Hepatocyte (in vitro differentiated cells): ENCODE measurements at regions not wholly inside any gene's neighbourhood (a gene's known extent, or its start where the extent isn't known, plus 50 kb on each side); places are given as distances from the start of the nearest gene placed in this dataset.

Source experiments
- DNase-seq: peaks from one replicate; pipeline ENCODE4 v3.0.0-alpha.2; 2016; ENCODE audit warnings: low spot score
- H2AFZ ChIP-seq: fragments of 200-600 bp; sonication (generic); 2 replicates; pipeline ENCODE4 v1.6.0; 2016; ENCODE audit warnings: antibody characterized with exemption, mild to moderate bottlenecking
- H3K27ac ChIP-seq: fragments of 200-600 bp; sonication (generic); 2 replicates; pipeline ENCODE4 v1.5.1; 2016; ENCODE audit warnings: mild to moderate bottlenecking
- H3K27me3 ChIP-seq: fragments of 200-600 bp; sonication (generic); 2 replicates; pipeline ENCODE4 v1.6.1; 2016
- H3K36me3 ChIP-seq: fragments of 200-600 bp; sonication (generic); replicated peaks from 2 replicates; pipeline ENCODE4 v1.5.1; 2016; ENCODE audit warnings: low read depth; ENCODE audit not compliant: insufficient read depth
- H3K4me1 ChIP-seq: fragments of 200-600 bp; sonication (generic); 2 replicates; pipeline ENCODE4 v1.5.1; 2016; ENCODE audit warnings: mild to moderate bottlenecking, moderate library complexity; ENCODE audit not compliant: insufficient read depth
- H3K4me2 ChIP-seq: fragments of 200-600 bp; sonication (generic); 2 replicates; pipeline ENCODE4 v1.6.0; 2016
- H3K4me3 ChIP-seq: fragments of 200-600 bp; sonication (generic); 2 replicates; pipeline ENCODE4 v1.5.1; 2016; ENCODE audit warnings: mild to moderate bottlenecking
- H3K79me2 ChIP-seq: fragments of 200-600 bp; sonication (generic); 2 replicates; pipeline ENCODE4 v1.6.0; 2017; ENCODE audit warnings: mild to moderate bottlenecking
- H3K9me2 ChIP-seq: fragments of 200-600 bp; sonication (generic); replicated peaks from 2 replicates; pipeline ENCODE4 v1.6.0; 2017; ENCODE audit warnings: mild to moderate bottlenecking; ENCODE audit not compliant: insufficient read depth
- H3K9me3 ChIP-seq: fragments of 200-600 bp; sonication (generic); 2 replicates; pipeline ENCODE4 v1.5.1; 2016; ENCODE audit warnings: low read depth, mild to moderate bottlenecking
- H4K20me1 ChIP-seq: fragments of 200-600 bp; sonication (generic); 2 replicates; pipeline ENCODE4 v1.6.0; 2016; ENCODE audit warnings: mild to moderate bottlenecking; ENCODE audit not compliant: insufficient read depth, poor library complexity, severe bottlenecking
- EZH2 ChIP-seq: fragments of 200-600 bp; sonication (generic); IDR thresholded peaks from 2 replicates; pipeline ENCODE4 v1.6.1; 2016; ENCODE audit warnings: antibody characterized with exemption, mild to moderate bottlenecking, borderline replicate concordance
- EZH2phosphoT487 ChIP-seq: fragments of 200-600 bp; sonication (generic); IDR thresholded peaks from one replicate; pipeline ENCODE4 v1.6.1; 2018; ENCODE audit warnings: antibody characterized with exemption, mild to moderate bottlenecking, low read depth, moderate library complexity; ENCODE audit not compliant: unreplicated experiment, severe bottlenecking
- WGBS: methylation state at CpG from one replicate; pipeline ENCODE4 v1.1.6; 2016; ENCODE audit warnings: low lambda C conversion rate; ENCODE audit errors: missing lambda C conversion rate; 5-methylcytosine and 5-hydroxymethylcytosine counted together
- TF ChIP-seq, protein P1 (sequence below): fragments of 200-600 bp; sonication (generic); IDR thresholded peaks from 2 replicates; pipeline ENCODE4 v1.5.1; 2016; ENCODE audit warnings: antibody characterized with exemption, mild to moderate bottlenecking; ENCODE audit not compliant: poor library complexity

DNA sequence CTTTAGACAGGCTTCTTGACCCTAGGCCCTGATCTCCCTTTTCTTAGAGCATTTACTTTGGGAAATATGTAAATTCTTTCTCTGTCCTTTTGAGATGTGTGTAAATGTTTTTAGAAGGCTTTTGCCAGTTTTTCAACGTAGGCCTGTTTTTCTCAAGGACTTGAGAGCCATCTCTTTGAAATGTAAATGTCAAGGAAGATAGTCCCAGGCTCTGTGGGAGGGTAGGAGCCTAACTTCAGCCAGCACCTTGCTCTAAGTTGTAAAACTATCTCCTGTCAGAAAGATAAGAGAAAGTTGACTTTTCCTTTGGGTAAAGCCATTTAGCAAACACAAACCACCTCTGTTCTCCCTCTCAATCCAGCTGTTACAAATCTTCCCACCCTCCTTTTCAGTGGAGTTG, 219.8 kb downstream of the RPS29 start:
- no peak overlapping the region for H3K4me2 ChIP-seq
- no peaks in the 10 kb centered on the region for H3K9me3 ChIP-seq
- 18% methylated on average over 1 of the region's 1 CpG for WGBS
- peaks cover 3% of the 10 kb centered on the region for H3K4me1 ChIP-seq
- H3K27ac ChIP-seq = no peak overlapping the region
- H4K20me1 ChIP-seq = no peaks in the 10 kb centered on the region
- no peaks in the 10 kb centered on the region for H3K27me3 ChIP-seq
- no peak for TF ChIP-seq EZH2
- TF ChIP-seq, protein P1, sequence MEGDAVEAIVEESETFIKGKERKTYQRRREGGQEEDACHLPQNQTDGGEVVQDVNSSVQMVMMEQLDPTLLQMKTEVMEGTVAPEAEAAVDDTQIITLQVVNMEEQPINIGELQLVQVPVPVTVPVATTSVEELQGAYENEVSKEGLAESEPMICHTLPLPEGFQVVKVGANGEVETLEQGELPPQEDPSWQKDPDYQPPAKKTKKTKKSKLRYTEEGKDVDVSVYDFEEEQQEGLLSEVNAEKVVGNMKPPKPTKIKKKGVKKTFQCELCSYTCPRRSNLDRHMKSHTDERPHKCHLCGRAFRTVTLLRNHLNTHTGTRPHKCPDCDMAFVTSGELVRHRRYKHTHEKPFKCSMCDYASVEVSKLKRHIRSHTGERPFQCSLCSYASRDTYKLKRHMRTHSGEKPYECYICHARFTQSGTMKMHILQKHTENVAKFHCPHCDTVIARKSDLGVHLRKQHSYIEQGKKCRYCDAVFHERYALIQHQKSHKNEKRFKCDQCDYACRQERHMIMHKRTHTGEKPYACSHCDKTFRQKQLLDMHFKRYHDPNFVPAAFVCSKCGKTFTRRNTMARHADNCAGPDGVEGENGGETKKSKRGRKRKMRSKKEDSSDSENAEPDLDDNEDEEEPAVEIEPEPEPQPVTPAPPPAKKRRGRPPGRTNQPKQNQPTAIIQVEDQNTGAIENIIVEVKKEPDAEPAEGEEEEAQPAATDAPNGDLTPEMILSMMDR = no peak
- no peak for TF ChIP-seq EZH2phosphoT487
- H3K79me2 ChIP-seq = no peaks in the 10 kb centered on the region
- H3K36me3 ChIP-seq = no peaks in the 10 kb centered on the region
- no peaks in the 10 kb centered on the region for H3K9me2 ChIP-seq
- H3K4me3 ChIP-seq = no peak overlapping the region
- H2AFZ ChIP-seq = no peak overlapping the region
- peak; percentile 13 for DNase-seq

DNA sequence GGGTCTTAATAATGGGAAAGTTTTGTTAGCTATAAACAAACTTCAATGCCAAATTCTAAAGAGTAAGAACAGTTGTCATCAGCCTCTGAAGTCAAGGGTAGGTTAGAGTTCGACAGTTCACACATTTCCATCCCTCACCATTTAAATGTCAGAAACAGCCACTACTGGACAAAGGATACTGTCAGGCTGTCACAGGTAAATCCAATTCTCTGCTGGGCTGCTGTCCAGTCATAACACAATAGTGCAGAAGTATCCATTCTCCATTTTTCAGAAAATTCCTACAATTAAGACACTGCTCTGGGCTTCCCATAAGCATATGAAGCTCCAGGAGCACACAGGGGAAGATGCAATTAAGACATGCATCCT, 221.4 kb downstream of the RPS29 start:
- H3K27me3 ChIP-seq = no peaks in the 10 kb centered on the region
- WGBS = 23% methylated on average over 1 of the region's 1 CpG

DNA sequence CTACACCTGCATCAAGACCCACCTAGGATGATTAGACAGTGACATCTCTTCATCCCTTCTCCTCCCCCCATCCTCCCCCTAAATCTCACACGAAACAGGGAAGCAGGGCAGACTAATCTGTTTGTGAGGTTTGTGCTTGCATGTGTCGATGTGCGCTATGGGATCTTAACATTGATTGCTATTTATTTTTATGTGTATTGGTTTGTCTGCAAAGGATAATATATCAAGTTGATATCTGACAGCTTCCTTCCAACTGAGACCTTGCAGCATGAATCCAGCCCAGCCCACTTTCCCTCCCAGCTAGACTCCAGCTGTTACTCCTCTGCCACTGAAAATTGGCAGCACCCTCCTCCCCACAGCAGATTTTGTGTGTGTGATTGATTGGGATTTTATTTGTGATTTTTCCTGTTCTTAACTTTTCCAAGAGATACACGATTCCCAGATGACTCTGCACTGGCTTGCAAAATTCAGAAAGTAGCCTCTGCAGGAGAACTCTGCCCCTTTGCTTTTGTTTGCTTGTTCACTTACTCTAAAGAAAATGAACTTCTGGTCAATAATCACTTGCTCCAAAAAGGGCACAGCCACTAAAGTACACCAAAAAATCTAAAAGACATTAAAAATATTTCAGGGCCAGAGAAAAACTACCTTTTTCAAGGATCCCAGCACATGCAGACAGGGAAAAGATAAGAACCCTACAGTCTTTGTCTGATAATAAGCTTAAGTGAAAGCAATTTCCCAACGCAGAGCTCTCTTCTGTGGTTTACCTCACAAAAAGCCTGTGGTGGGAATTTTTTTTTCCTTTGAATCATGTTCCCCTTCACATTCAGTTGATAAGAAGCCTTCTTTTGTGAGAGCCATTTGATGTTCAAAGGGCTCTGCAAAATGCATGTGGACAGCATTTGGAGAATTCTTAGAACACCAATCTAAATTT, 222.1 kb downstream of the RPS29 start:
- Histone ChIP-seq H3K27ac (no peak overlapping the region), H3K9me2 (no peaks in the 10 kb centered on the region)
- WGBS = 14% methylated on average over 5 of the region's 5 CpGs

More for the DNA sequence above, 221.4 kb downstream of the RPS29 start:
- Histone ChIP-seq H3K79me2 (no peaks in the 10 kb centered on the region), H3K9me3 (no peaks in the 10 kb centered on the region), H4K20me1 (no peaks in the 10 kb centered on the region), H2AFZ (no peak overlapping the region), H3K4me1 (peaks cover 3% of the 10 kb centered on the region), H3K36me3 (no peaks in the 10 kb centered on the region), H3K9me2 (no peaks in the 10 kb centered on the region), H3K4me3 (no peak overlapping the region), H3K4me2 (no peak overlapping the region), H3K27ac (no peak overlapping the region)
- TF ChIP-seq EZH2 (no peak), EZH2phosphoT487 (no peak)
- TF ChIP-seq, protein P1 = no peak
- no peak for DNase-seq

More for the DNA sequence above, 222.1 kb downstream of the RPS29 start:
- Histone ChIP-seq H2AFZ (no peak overlapping the region), H3K9me3 (no peaks in the 10 kb centered on the region), H4K20me1 (no peaks in the 10 kb centered on the region), H3K4me2 (no peak overlapping the region), H3K79me2 (no peaks in the 10 kb centered on the region), H3K4me3 (no peak overlapping the region), H3K4me1 (peaks cover 3% of the 10 kb centered on the region), H3K36me3 (no peaks in the 10 kb centered on the region), H3K27me3 (no peaks in the 10 kb centered on the region)
- no peak for DNase-seq
- TF ChIP-seq EZH2 (no peak), EZH2phosphoT487 (no peak)
- TF ChIP-seq, protein P1 = no peak
